Coronary artery (tissue), 2 donors: ENCODE measurements at regions not wholly inside any gene's neighbourhood (a gene's known extent, or its start where the extent isn't known, plus 50 kb on each side); places are given as distances from the start of the nearest gene placed in this dataset.

Experiments used
- DNase-seq: peaks from one replicate; pipeline ENCODE4 v3.0.0-alpha.2; 2017; ENCODE audit warnings: low spot score
- H3K27ac ChIP-seq, 2 donors: fragments of 200-600 bp; sonication (generic); one replicate each; pipeline ENCODE4 v1.5.1; 2016 to 2019
- H3K4me3 ChIP-seq: fragments of 200-600 bp; sonication (generic); 2 replicates; pipeline ENCODE4 v1.5.1; 2016; ENCODE audit warnings: mild to moderate bottlenecking, moderate library complexity
- CTCF ChIP-seq: fragments of 200-600 bp; sonication (generic); IDR thresholded peaks from one replicate; pipeline ENCODE4 v1.5.1; 2019; ENCODE audit warnings: antibody characterized with exemption

GRCh38 chr16:79295746-79296145, 304.8 kb downstream of the MAF start:
- no peak for DNase-seq
- TF ChIP-seq CTCF, result no peak
- H3K27ac ChIP-seq, result no peak overlapping the region
- H3K4me3 ChIP-seq, result no peak overlapping the region

GRCh38 chr16:79295162-79295561, 305.4 kb downstream of the MAF start:
- TF ChIP-seq CTCF, result no peak

GRCh38 chr16:79294568-79294967, 306.0 kb downstream of the MAF start:
- no peak for TF ChIP-seq CTCF
- no peak for DNase-seq
- Histone ChIP-seq H3K27ac (no peak overlapping the region), H3K4me3 (no peak overlapping the region)

More at GRCh38 chr16:79295162-79295561, 305.4 kb downstream of the MAF start:
- Histone ChIP-seq H3K4me3 (no peak overlapping the region), H3K27ac (no peak overlapping the region)
- no peak for DNase-seq

- no peak overlapping the region for H3K4me3 ChIP-seq
- DNase-seq, result no peak
- TF ChIP-seq CTCF, result no peak
- H3K27ac ChIP-seq, result no peak overlapping the region
Observed at GRCh38 chr16:79293836-79294460, 306.6 kb downstream of the MAF start.

GRCh38 chr16:79288066-79288465, 312.5 kb downstream of the MAF start:
- Histone ChIP-seq H3K27ac (no peak overlapping the region), H3K4me3 (no peak overlapping the region)
- TF ChIP-seq CTCF, result no peak
- DNase-seq, result no peak

- H3K4me3 ChIP-seq, result peak overlapping the region; percentile 68
- DNase-seq, result no peak
- H3K27ac ChIP-seq, result peak overlapping the region in 1 of 2 donors; percentile 21
- no peak for TF ChIP-seq CTCF
Observed at GRCh38 chr16:79287424-79287917, 313.1 kb downstream of the MAF start.

GRCh38 chr16:79286646-79287423, 313.7 kb downstream of the MAF start:
- Histone ChIP-seq H3K27ac (peak overlapping the region in 1 of 2 donors; percentile 43), H3K4me3 (peak overlapping the region; percentile 68)
- DNase-seq, result no peak
- TF ChIP-seq CTCF, result no peak
